Kidney epithelial cell (primary cell): ENCODE measurements at regions not wholly inside any gene's neighbourhood (a gene's known extent, or its start where the extent isn't known, plus 50 kb on each side); places are given as distances from the start of the nearest gene placed in this dataset.

ENCODE experiments used
- DNase-seq: peaks from one replicate; pipeline ENCODE4 v3.0.0-alpha.2; 2010; ENCODE audit warnings: low read depth
- H3K27me3 ChIP-seq: 2 replicates; pipeline ENCODE4 v1.6.0; 2011; ENCODE audit warnings: low read length; ENCODE audit not compliant: control insufficient read depth, insufficient read depth
- H3K36me3 ChIP-seq: 2 replicates; pipeline ENCODE4 v1.5.1; 2011; ENCODE audit warnings: low read length; ENCODE audit not compliant: control insufficient read depth, insufficient read depth
- H3K4me3 ChIP-seq: 2 replicates; pipeline ENCODE4 v1.5.1; 2011; ENCODE audit warnings: low read depth, mild to moderate bottlenecking, control low read depth, low read length
- CTCF ChIP-seq: IDR thresholded peaks from 2 replicates; pipeline ENCODE4 v1.5.1; 2011; ENCODE audit warnings: mild to moderate bottlenecking, moderate library complexity, low read length, control low read depth, inconsistent platforms; ENCODE audit not compliant: insufficient read depth, poor library complexity, severe bottlenecking

- Histone ChIP-seq H3K4me3 (no peak overlapping the region), H3K27me3 (no peaks in the 10 kb centered on the region), H3K36me3 (no peaks in the 10 kb centered on the region)
- no peak for TF ChIP-seq CTCF
- DNase-seq: no peak
Measured at GRCh38 chr14:34325493-34325892, 136.5 kb downstream of the SPTSSA start.

GRCh38 chr14:34324363-34324795 lies 137.7 kb downstream of the SPTSSA start:
- H3K4me3 ChIP-seq: no peak overlapping the region
- no peak for DNase-seq
- H3K27me3 ChIP-seq: no peaks in the 10 kb centered on the region
- peak; percentile 59 for TF ChIP-seq CTCF
- no peaks in the 10 kb centered on the region for H3K36me3 ChIP-seq

GRCh38 chr14:34322940-34323418 lies 139.1 kb downstream of the SPTSSA start:
- Histone ChIP-seq H3K4me3 (no peak overlapping the region), H3K27me3 (no peaks in the 10 kb centered on the region), H3K36me3 (no peaks in the 10 kb centered on the region)
- DNase-seq: no peak
- TF ChIP-seq CTCF: peak; percentile 69

- no peak for TF ChIP-seq CTCF
- no peak for DNase-seq
- H3K4me3 ChIP-seq: no peak overlapping the region
- H3K27me3 ChIP-seq: no peaks in the 10 kb centered on the region
- H3K36me3 ChIP-seq: no peaks in the 10 kb centered on the region
Measured at GRCh38 chr14:34319140-34319539, 142.9 kb downstream of the SPTSSA start.

GRCh38 chr14:34318014-34318413 lies 144.0 kb downstream of the SPTSSA start:
- DNase-seq: no peak
- no peak for TF ChIP-seq CTCF
- no peaks in the 10 kb centered on the region for H3K27me3 ChIP-seq
- H3K4me3 ChIP-seq: no peak overlapping the region
- no peaks in the 10 kb centered on the region for H3K36me3 ChIP-seq

- no peak for DNase-seq
- Histone ChIP-seq H3K27me3 (no peaks in the 10 kb centered on the region), H3K36me3 (no peaks in the 10 kb centered on the region), H3K4me3 (no peak overlapping the region)
- no peak for TF ChIP-seq CTCF
Measured at GRCh38 chr14:34310724-34311123, 151.3 kb downstream of the SPTSSA start.
